ENCODE measurements at regions not wholly inside any gene's neighbourhood (a gene's known extent, or its start where the extent isn't known, plus 50 kb on each side); places are given as distances from the start of the nearest gene placed in this dataset.

GRCh38 chr10:94277450-94277849 lies 85.3 kb downstream of the NOC3L start:
- TF ChIP-seq, protein P1, sequence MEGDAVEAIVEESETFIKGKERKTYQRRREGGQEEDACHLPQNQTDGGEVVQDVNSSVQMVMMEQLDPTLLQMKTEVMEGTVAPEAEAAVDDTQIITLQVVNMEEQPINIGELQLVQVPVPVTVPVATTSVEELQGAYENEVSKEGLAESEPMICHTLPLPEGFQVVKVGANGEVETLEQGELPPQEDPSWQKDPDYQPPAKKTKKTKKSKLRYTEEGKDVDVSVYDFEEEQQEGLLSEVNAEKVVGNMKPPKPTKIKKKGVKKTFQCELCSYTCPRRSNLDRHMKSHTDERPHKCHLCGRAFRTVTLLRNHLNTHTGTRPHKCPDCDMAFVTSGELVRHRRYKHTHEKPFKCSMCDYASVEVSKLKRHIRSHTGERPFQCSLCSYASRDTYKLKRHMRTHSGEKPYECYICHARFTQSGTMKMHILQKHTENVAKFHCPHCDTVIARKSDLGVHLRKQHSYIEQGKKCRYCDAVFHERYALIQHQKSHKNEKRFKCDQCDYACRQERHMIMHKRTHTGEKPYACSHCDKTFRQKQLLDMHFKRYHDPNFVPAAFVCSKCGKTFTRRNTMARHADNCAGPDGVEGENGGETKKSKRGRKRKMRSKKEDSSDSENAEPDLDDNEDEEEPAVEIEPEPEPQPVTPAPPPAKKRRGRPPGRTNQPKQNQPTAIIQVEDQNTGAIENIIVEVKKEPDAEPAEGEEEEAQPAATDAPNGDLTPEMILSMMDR (IDR thresholded peaks at IDR 0.05), result no peak
- no peak for TF ChIP-seq POLR2A (IDR thresholded peaks at IDR 0.05)

Measured in heart left ventricle (tissue), 13 donors.